SU-DHL-6 (cell line): ENCODE measurements at regions not wholly inside any gene's neighbourhood (a gene's known extent, or its start where the extent isn't known, plus 50 kb on each side); places are given as distances from the start of the nearest gene placed in this dataset.
"Not testable (repeated sequence)": the region's sequence is repeated elsewhere in the genome, so short reads cannot be mapped to it uniquely, and the experiment has no call there.

Experiments used
- H2AFZ ChIP-seq: fragments of 200-600 bp; sonication (generic); 2 replicates; pipeline ENCODE4 v1.6.1; 2014; ENCODE audit warnings: low read depth, mild to moderate bottlenecking, moderate library complexity, mixed read lengths, antibody characterized with exemption, low read length; ENCODE audit not compliant: severe bottlenecking
- H3F3A ChIP-seq: fragments of 200-600 bp; shearing (Covaris generic); 2 replicates; pipeline ENCODE4 v1.6.0; 2016; ENCODE audit warnings: antibody characterized with exemption, mild to moderate bottlenecking; ENCODE audit not compliant: insufficient read depth
- H3K27ac ChIP-seq: fragments of 200-600 bp; sonication (generic); 2 replicates; pipeline ENCODE4 v1.5.1; 2016; ENCODE audit warnings: low read depth, mild to moderate bottlenecking, low read length, moderate library complexity, mixed read lengths
- H3K27me3 ChIP-seq: fragments of 200-600 bp; sonication (generic), shearing (Covaris generic); 2 replicates; pipeline ENCODE4 v1.6.0; 2014; ENCODE audit warnings: mild to moderate bottlenecking, low read length
- H3K36me3 ChIP-seq: fragments of 200-600 bp; sonication (generic); 2 replicates; pipeline ENCODE4 v1.6.1; 2014; ENCODE audit warnings: mild to moderate bottlenecking, low read length, mixed read lengths
- H3K4me2 ChIP-seq: fragments of 300-600, 200-600 bp; shearing (Covaris generic), sonication (generic); 2 replicates; pipeline ENCODE4 v1.6.0; 2014; ENCODE audit warnings: low read length, low read depth, mild to moderate bottlenecking; ENCODE audit not compliant: poor library complexity, severe bottlenecking
- H3K4me3 ChIP-seq: fragments of 200-600 bp; sonication (generic); 2 replicates; pipeline ENCODE4 v1.5.1; 2014; ENCODE audit warnings: antibody characterized with exemption, low read length, mild to moderate bottlenecking, mixed read lengths; ENCODE audit not compliant: insufficient read depth, poor library complexity, severe bottlenecking
- H3K79me2 ChIP-seq: fragments of 200-600 bp; sonication (generic); 2 replicates; pipeline ENCODE4 v1.6.1; 2014; ENCODE audit warnings: mild to moderate bottlenecking, low read length, moderate library complexity; ENCODE audit not compliant: insufficient read depth
- H3K9ac ChIP-seq: fragments of 200-600 bp; sonication (generic); 2 replicates; pipeline ENCODE4 v1.7.0; 2014; ENCODE audit warnings: mild to moderate bottlenecking, low read length
- H3K9me2 ChIP-seq: fragments of 200-600 bp; sonication (generic); replicated peaks from 2 replicates; pipeline ENCODE4 v1.6.1; 2014; ENCODE audit warnings: low read length; ENCODE audit not compliant: insufficient read depth
- H3K9me3 ChIP-seq: fragments of 200-600 bp; sonication (generic); 2 replicates; pipeline ENCODE4 v1.6.1; 2014; ENCODE audit warnings: low read length, mixed read lengths; ENCODE audit not compliant: insufficient read depth
- H4K20me1 ChIP-seq: fragments of 200-600 bp; sonication (generic); 2 replicates; pipeline ENCODE4 v1.6.1; 2014; ENCODE audit warnings: low read depth, mild to moderate bottlenecking, antibody characterized with exemption, low read length, moderate library complexity, mixed read lengths
- EZH2phosphoT487 ChIP-seq: fragments of 200-600 bp; sonication (generic), shearing (Covaris generic); conservative IDR thresholded peaks from 2 replicates; pipeline ENCODE4 v1.6.1; 2018; ENCODE audit warnings: mild to moderate bottlenecking, antibody characterized with exemption, low read length, moderate library complexity, mixed read lengths
- TF ChIP-seq, protein P1 (sequence below): fragments of 200-600 bp; sonication (generic); IDR thresholded peaks from one replicate; pipeline ENCODE4 v1.5.1; 2017; ENCODE audit warnings: antibody characterized with exemption, mild to moderate bottlenecking, low read length, moderate library complexity; ENCODE audit not compliant: insufficient read depth, poor library complexity, severe bottlenecking

DNA sequence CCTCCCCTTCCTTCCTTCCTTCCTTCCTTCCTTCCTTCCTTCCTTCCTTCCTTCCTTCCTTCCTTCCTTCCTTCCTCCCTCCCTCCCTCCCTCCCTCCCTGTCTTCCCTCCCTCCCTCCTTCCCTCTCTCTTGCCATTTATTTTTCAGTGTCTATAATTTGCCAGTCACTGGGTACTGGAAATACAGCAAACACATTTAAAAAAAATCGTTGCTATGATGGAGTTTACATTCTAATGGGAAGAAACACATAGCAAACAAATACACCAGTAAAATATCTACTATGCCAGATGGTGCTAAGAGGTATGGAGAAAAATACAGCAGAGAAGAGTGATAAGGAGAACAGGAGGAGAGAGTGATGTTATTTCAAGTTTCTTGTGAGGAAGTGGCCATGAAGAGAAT, 309.5 kb downstream of the CTH start:
- Histone ChIP-seq H3K4me2 (no peak overlapping the region), H3K27ac (no peak overlapping the region), H2AFZ (no peak overlapping the region), H3K79me2 (no peaks in the 10 kb centered on the region), H4K20me1 (no peaks in the 10 kb centered on the region), H3F3A (no peaks in the 10 kb centered on the region), H3K27me3 (no peaks in the 10 kb centered on the region), H3K9ac (no peak overlapping the region), H3K36me3 (no peaks in the 10 kb centered on the region), H3K9me3 (no peaks in the 10 kb centered on the region), H3K9me2 (no peaks in the 10 kb centered on the region), H3K4me3 (no peak overlapping the region)
- TF ChIP-seq, protein P1, sequence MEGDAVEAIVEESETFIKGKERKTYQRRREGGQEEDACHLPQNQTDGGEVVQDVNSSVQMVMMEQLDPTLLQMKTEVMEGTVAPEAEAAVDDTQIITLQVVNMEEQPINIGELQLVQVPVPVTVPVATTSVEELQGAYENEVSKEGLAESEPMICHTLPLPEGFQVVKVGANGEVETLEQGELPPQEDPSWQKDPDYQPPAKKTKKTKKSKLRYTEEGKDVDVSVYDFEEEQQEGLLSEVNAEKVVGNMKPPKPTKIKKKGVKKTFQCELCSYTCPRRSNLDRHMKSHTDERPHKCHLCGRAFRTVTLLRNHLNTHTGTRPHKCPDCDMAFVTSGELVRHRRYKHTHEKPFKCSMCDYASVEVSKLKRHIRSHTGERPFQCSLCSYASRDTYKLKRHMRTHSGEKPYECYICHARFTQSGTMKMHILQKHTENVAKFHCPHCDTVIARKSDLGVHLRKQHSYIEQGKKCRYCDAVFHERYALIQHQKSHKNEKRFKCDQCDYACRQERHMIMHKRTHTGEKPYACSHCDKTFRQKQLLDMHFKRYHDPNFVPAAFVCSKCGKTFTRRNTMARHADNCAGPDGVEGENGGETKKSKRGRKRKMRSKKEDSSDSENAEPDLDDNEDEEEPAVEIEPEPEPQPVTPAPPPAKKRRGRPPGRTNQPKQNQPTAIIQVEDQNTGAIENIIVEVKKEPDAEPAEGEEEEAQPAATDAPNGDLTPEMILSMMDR: no peak
- no peak for TF ChIP-seq EZH2phosphoT487

DNA sequence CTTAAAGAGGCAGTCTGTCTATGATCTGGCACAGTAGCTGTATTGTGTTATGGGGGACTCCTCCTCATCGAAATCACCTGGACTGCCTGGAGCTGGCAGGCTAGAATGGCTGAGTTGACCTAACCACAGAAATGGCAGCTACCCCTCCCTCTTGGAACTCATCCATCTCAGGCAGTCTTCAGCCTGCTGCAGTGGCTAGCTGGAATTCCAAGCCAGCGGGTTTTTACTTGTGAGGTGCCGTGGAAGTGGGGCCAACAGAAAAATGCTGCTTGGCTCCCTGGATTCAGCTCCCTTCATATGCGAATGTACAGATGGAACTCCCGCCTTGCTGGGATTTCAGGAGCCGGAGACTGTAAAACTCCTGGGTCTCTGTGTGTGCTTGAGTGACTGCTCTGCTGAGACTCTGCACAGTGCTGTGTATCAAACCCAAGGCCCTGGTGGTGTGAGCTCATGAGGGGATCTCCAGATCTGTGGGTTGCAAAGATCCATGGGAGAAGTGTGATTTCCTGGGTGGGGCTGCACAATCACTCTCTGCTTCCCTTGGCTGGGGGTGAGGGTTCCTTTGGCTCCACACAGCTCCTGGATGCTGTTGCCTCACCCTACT, 316.9 kb downstream of the CTH start:
- Histone ChIP-seq H3K79me2 (no peaks in the 10 kb centered on the region), H3K9ac (no peak overlapping the region), H3K4me2 (no peak overlapping the region), H3K4me3 (no peak overlapping the region), H3K27ac (no peak overlapping the region), H3K27me3 (no peaks in the 10 kb centered on the region), H2AFZ (no peak overlapping the region), H3K36me3 (no peaks in the 10 kb centered on the region), H3K9me2 (no peaks in the 10 kb centered on the region), H3F3A (no peaks in the 10 kb centered on the region), H3K9me3 (no peaks in the 10 kb centered on the region), H4K20me1 (no peaks in the 10 kb centered on the region)
- TF ChIP-seq EZH2phosphoT487: no peak
- TF ChIP-seq, protein P1: no peak

DNA sequence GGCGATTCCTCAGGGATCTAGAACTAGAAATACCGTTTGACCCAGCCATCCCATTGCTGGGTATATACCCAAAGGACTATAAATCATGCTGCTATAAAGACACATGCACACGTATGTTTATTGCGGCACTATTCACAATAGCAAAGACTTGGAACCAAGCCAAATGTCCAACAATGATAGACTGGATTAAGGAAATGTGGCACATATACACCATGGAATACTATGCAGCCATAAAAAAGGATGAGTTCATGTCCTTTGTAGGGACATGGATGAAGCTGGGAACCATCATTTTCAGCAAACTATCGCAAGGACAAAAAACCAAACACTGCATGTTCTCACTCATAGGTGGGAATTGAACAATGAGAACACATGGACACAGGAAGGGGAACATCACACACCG, 311.1 kb downstream of the PTGER3 start:
- H3K27me3 ChIP-seq, H3K4me2 ChIP-seq, H3K79me2 ChIP-seq, H3K4me3 ChIP-seq, H3K9ac ChIP-seq, H3F3A ChIP-seq, H3K9me3 ChIP-seq, H2AFZ ChIP-seq, H3K9me2 ChIP-seq, H3K36me3 ChIP-seq, H4K20me1 ChIP-seq, H3K27ac ChIP-seq: not testable (repeated sequence)

DNA sequence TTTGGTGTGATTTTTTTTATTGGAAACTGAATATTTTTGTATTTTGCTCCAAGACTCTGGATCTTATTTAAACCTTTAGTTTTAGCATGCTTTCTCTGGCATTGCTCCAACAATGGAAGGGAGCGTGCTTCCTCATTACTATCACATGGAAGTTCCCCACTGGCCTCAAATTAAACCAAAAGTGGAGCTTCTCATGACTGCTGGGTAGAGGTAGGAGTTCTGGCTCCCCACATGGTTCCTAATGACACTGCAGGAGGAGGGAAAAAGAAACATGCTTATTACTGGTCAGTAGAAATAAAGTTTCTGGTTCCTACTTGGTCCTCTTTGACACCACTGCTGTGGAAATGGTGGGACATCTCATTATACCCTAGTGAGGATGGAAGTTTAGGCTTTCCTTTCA, 310.5 kb downstream of the PTGER3 start:
- Histone ChIP-seq H2AFZ (no peak overlapping the region), H4K20me1 (no peaks in the 10 kb centered on the region)

More for the DNA sequence above, 310.5 kb downstream of the PTGER3 start:
- H3F3A ChIP-seq: no peaks in the 10 kb centered on the region
- TF ChIP-seq EZH2phosphoT487: no peak
- TF ChIP-seq, protein P1: no peak
- no peaks in the 10 kb centered on the region for H3K9me2 ChIP-seq
- no peaks in the 10 kb centered on the region for H3K27me3 ChIP-seq
- no peak overlapping the region for H3K9ac ChIP-seq
- H3K4me3 ChIP-seq: no peak overlapping the region
- H3K4me2 ChIP-seq: no peak overlapping the region
- no peak overlapping the region for H3K27ac ChIP-seq
- no peaks in the 10 kb centered on the region for H3K36me3 ChIP-seq
- no peaks in the 10 kb centered on the region for H3K79me2 ChIP-seq
- H3K9me3 ChIP-seq: no peaks in the 10 kb centered on the region
